Endothelial cell of umbilical vein (primary cell): ENCODE measurements at regions not wholly inside any gene's neighbourhood (a gene's known extent, or its start where the extent isn't known, plus 50 kb on each side); places are given as distances from the start of the nearest gene placed in this dataset.

Source experiments
- BruUV-seq: library from RNA; stranded (reverse); fragments of 400-500 nt; replicated peaks from 2 replicates; lab custom pipeline; 2021; lab: Mats Ljungman, UMichigan
- CTCF ChIA-PET: fragments of 300-600, 350-600 bp; sonication (Branson Sonifier 250); formaldehyde crosslinking; loops from one replicate; lab custom pipeline; 2021; ENCODE audit warnings: antibody characterized with exemption, inconsistent platforms; lab: Charles Lee
- POLR2A ChIA-PET: fragments of 300-600, 350-600 bp; sonication (Branson Sonifier 250); formaldehyde crosslinking; loops from one replicate; lab custom pipeline; 2021; ENCODE audit warnings: antibody characterized with exemption, inconsistent platforms; lab: Charles Lee
- DNase-seq: peaks from one replicate; pipeline ENCODE4 v3.0.0-alpha.2; 2011; ENCODE audit warnings: low read depth, low spot score
- FAIRE-seq: peaks from 2 replicates; lab custom pipeline; 2011; peaks lifted over from hg19 to GRCh38; lab: Jason Lieb, UNC
- H2AFZ ChIP-seq: 2 replicates; pipeline ENCODE4 v1.6.0; 2012; ENCODE audit warnings: low read depth, low read length, control low read depth, inconsistent platforms
- H3K27ac ChIP-seq: 2 replicates; pipeline ENCODE4 v1.5.1; 2011; ENCODE audit warnings: low read depth, mild to moderate bottlenecking, control low read depth, low read length, moderate library complexity; ENCODE audit not compliant: insufficient read depth
- H3K27me3 ChIP-seq, 2 experiments: 2 replicates each; pipeline versions ENCODE4 v1.6.0 to v1.6.1; 2011; ENCODE audit warnings: low read length in 2 of 2, mixed read lengths in 1 of 2; ENCODE audit not compliant: control insufficient read depth in 2 of 2, insufficient read depth in 2 of 2
- H3K36me3 ChIP-seq, 2 experiments: 2 replicates in 1 of 2; 3 replicates in 1 of 2; pipeline ENCODE4 v1.5.1; 2011; ENCODE audit warnings: low read length in 2 of 2, mild to moderate bottlenecking in 1 of 2, moderate library complexity in 1 of 2; ENCODE audit not compliant: control insufficient read depth in 2 of 2, insufficient read depth in 2 of 2; ENCODE audit errors: extremely low read depth in 1 of 2
- H3K4me1 ChIP-seq: 3 replicates; pipeline ENCODE4 v1.5.1; 2011; ENCODE audit warnings: mild to moderate bottlenecking, low read length; ENCODE audit not compliant: control insufficient read depth, insufficient read depth; ENCODE audit errors: extremely low read depth
- H3K4me2 ChIP-seq: 2 replicates; pipeline ENCODE4 v1.6.1; 2011; ENCODE audit warnings: low read length, control low read depth, mixed read lengths; ENCODE audit not compliant: insufficient read depth
- H3K4me3 ChIP-seq, 3 experiments: fragments of 200-600 bp in 1 of 3; sonication (generic), shearing (Covaris generic) in 1 of 3; replicated peaks in 1 of 3; 2 replicates each; pipeline ENCODE4 v1.5.1; 2011 to 2016; ENCODE audit warnings: control low read depth in 3 of 3, low read length in 3 of 3, mild to moderate bottlenecking in 2 of 3, inconsistent platforms in 1 of 3, low read depth in 1 of 3, moderate library complexity in 1 of 3; ENCODE audit not compliant: insufficient read depth in 1 of 3
- H3K79me2 ChIP-seq: 2 replicates; pipeline ENCODE4 v1.6.0; 2012; ENCODE audit warnings: low read length, inconsistent platforms; ENCODE audit not compliant: control insufficient read depth, insufficient read depth
- H3K9ac ChIP-seq: replicated peaks from 2 replicates; pipeline ENCODE3; 2011; ENCODE audit warnings: low read length, control low read depth; ENCODE audit not compliant: insufficient read depth; ENCODE audit errors: extremely low read depth
- H3K9me1 ChIP-seq: replicated peaks from 3 replicates; pipeline ENCODE4 v1.6.0; 2011; ENCODE audit warnings: mild to moderate bottlenecking, low read length; ENCODE audit not compliant: control insufficient read depth, insufficient read depth; ENCODE audit errors: extremely low read depth
- H3K9me3 ChIP-seq: replicated peaks from 2 replicates; pipeline ENCODE4 v1.5.1; 2012; ENCODE audit warnings: low read length, inconsistent platforms; ENCODE audit not compliant: control insufficient read depth, insufficient read depth
- H4K20me1 ChIP-seq: replicated peaks from 2 replicates; pipeline ENCODE3; 2011; ENCODE audit warnings: mild to moderate bottlenecking, low read length; ENCODE audit not compliant: control insufficient read depth, insufficient read depth; ENCODE audit errors: extremely low read depth
- CTCF ChIP-seq, 2 donors: IDR thresholded peaks; 1 replicate in 1 of 2; 2 replicates in 1 of 2; pipeline ENCODE4 v1.5.1; 2011; ENCODE audit warnings: low read length in 2 of 2, mild to moderate bottlenecking in 2 of 2, moderate library complexity in 2 of 2, control low read depth in 1 of 2, inconsistent platforms in 1 of 2, low read depth in 1 of 2; ENCODE audit not compliant: insufficient read depth in 1 of 2; ENCODE audit errors: extremely low read depth in 1 of 2
- EZH2 ChIP-seq: IDR thresholded peaks from 2 replicates; pipeline ENCODE4 v1.6.1; 2012; ENCODE audit warnings: borderline replicate concordance, low read depth, mild to moderate bottlenecking, moderate library complexity, low read length, inconsistent platforms; ENCODE audit not compliant: severe bottlenecking
- FOS ChIP-seq: IDR thresholded peaks from 2 replicates; pipeline ENCODE4 v1.6.1; 2011; ENCODE audit warnings: mild to moderate bottlenecking, low read length, moderate library complexity, borderline replicate concordance; ENCODE audit not compliant: insufficient read depth
- GATA2 ChIP-seq: IDR thresholded peaks from 2 replicates; pipeline ENCODE4 v1.7.0; 2011; ENCODE audit warnings: low read depth, mild to moderate bottlenecking, moderate library complexity, mixed read lengths, low read length; ENCODE audit not compliant: insufficient read length, insufficient read depth
- JUN ChIP-seq: IDR thresholded peaks from 2 replicates; pipeline ENCODE4 v1.6.1; 2011; ENCODE audit warnings: borderline replicate concordance, low read depth; ENCODE audit not compliant: insufficient read length, insufficient read depth
- MAX ChIP-seq: IDR thresholded peaks from 2 replicates; pipeline ENCODE4 v1.6.1; 2011; ENCODE audit not compliant: insufficient read depth, insufficient read length
- POLR2A ChIP-seq: IDR thresholded peaks from 2 replicates; pipeline ENCODE4 v1.6.1; 2012; ENCODE audit warnings: low read depth, mild to moderate bottlenecking, control low read depth, low read length
- dilution Hi-C: fragments of 300-500 bp; cut with MboI; formaldehyde crosslinking; loops from one replicate; pipeline ENCODE4 v1.15.0; 2019; ENCODE audit warnings: low sequenced_read_pairs; ENCODE audit not compliant: extremely low pct_ligation_motif_present
- intact Hi-C: fragments of 100-400 bp; cut with micrococcal nuclease; formaldehyde crosslinking; loops from one replicate; pipeline ENCODE4 v1.10.0; 2022

- H3K4me3 ChIP-seq, result no peak overlapping the region
- ChIA-PET POLR2A (no interaction called here), CTCF (no interaction called here)
- no peak for TF ChIP-seq MAX
- no peak for TF ChIP-seq EZH2
- no peak for TF ChIP-seq POLR2A
- no peak for TF ChIP-seq GATA2
- DNase-seq (no peak), FAIRE-seq (no peak)
- H3K27ac ChIP-seq, result no peak overlapping the region
- H3K9me3 ChIP-seq, result peaks cover 3% of the 10 kb centered on the region
- no peak overlapping the region for H3K4me2 ChIP-seq
- H3K9ac ChIP-seq, result no peak overlapping the region
- intact Hi-C loops (no loop called here), dilution Hi-C loops (no loop called here)
- H3K4me1 ChIP-seq, result no peaks in the 10 kb centered on the region
- no peaks in the 10 kb centered on the region for H3K79me2 ChIP-seq
- no peak overlapping the region for H2AFZ ChIP-seq
- no peaks in the 10 kb centered on the region for H3K27me3 ChIP-seq
- H3K9me1 ChIP-seq, result no peaks in the 10 kb centered on the region
- no peaks in the 10 kb centered on the region for H3K36me3 ChIP-seq
- no TSS peak for BruUV-seq
- H4K20me1 ChIP-seq, result no peaks in the 10 kb centered on the region
Measured at GRCh38 chr4:160386846-160387245, 1284.0 kb downstream of the RAPGEF2 start.

GRCh38 chr4:160399826-160400225 is 1296.9 kb downstream of the RAPGEF2 start:
- Histone ChIP-seq H3K4me1 (no peaks in the 10 kb centered on the region), H4K20me1 (no peaks in the 10 kb centered on the region), H3K36me3 (no peaks in the 10 kb centered on the region), H3K4me3 (no peak overlapping the region), H3K79me2 (no peaks in the 10 kb centered on the region), H3K9me1 (no peaks in the 10 kb centered on the region), H3K4me2 (no peak overlapping the region), H3K9ac (no peak overlapping the region), H3K9me3 (peaks cover 4% of the 10 kb centered on the region), H3K27ac (no peak overlapping the region), H3K27me3 (no peaks in the 10 kb centered on the region), H2AFZ (no peak overlapping the region)
- no peak for DNase-seq
- no TSS peak for BruUV-seq
- TF ChIP-seq CTCF (IDR thresholded peaks at IDR 0.05; ENCODE audit: extremely low read depth in 1 of 2, insufficient read depth in 1 of 2, low read depth in 1 of 2, low read length in 2 of 2), result no peak
- TF ChIP-seq JUN, result no peak
- TF ChIP-seq FOS, result no peak
- intact Hi-C loops (no loop called here), dilution Hi-C loops (no loop called here)
- POLR2A ChIA-PET, result no interaction called here
- FAIRE-seq, result no peak
- CTCF ChIA-PET, result no interaction called here
